ENCODE measurements at regions not wholly inside any gene's neighbourhood (a gene's known extent, or its start where the extent isn't known, plus 50 kb on each side); places are given as distances from the start of the nearest gene placed in this dataset.

- intact Hi-C loops (cut with DNase I), result no loop called here
- DNase-seq, result no peak
- Histone ChIP-seq H3K27me3 (no peaks in the 10 kb centered on the region), H3K4me3 (no peak overlapping the region), H3K27ac (no peak overlapping the region), H3K9me3 (no peaks in the 10 kb centered on the region), H3K36me3 (replicated peaks in 1 of 2; ENCODE audit: insufficient read depth in 1 of 2, low read depth in 2 of 2) (no peaks in the 10 kb centered on the region), H3K4me1 (no peaks in the 10 kb centered on the region)
- 67 to 83% methylated on average over 5 of the region's 5 CpGs for WGBS, 2 donors
- ATAC-seq, result no peak
- TF ChIP-seq CTCF (IDR thresholded peaks at IDR 0.05), result no peak
- TF ChIP-seq POLR2A (IDR thresholded peaks at IDR 0.05), result no peak
These were observed 277.3 kb downstream of the RNF144B start for GRCh38 chr6:18664401-18664800.

- Histone ChIP-seq H3K36me3 (replicated peaks in 1 of 2; ENCODE audit: insufficient read depth in 1 of 2, low read depth in 2 of 2) (no peaks in the 10 kb centered on the region), H3K27me3 (no peaks in the 10 kb centered on the region), H3K4me1 (no peaks in the 10 kb centered on the region), H3K9me3 (no peaks in the 10 kb centered on the region), H3K4me3 (no peak overlapping the region), H3K27ac (no peak overlapping the region)
- intact Hi-C loops (cut with DNase I), result no loop called here
- TF ChIP-seq POLR2A (IDR thresholded peaks at IDR 0.05) (no peak), CTCF (IDR thresholded peaks at IDR 0.05) (no peak)
- DNase-seq (no peak), ATAC-seq (no peak)
- 8 to 16% methylated on average over 2 of the region's 2 CpGs for WGBS, 2 donors
These were observed 280.5 kb downstream of the RNF144B start for GRCh38 chr6:18667612-18668011.

- no peak for DNase-seq
- Histone ChIP-seq H3K36me3 (replicated peaks in 1 of 2; ENCODE audit: insufficient read depth in 1 of 2, low read depth in 2 of 2) (no peaks in the 10 kb centered on the region), H3K27ac (no peak overlapping the region), H3K4me1 (no peaks in the 10 kb centered on the region), H3K27me3 (no peaks in the 10 kb centered on the region), H3K9me3 (no peaks in the 10 kb centered on the region), H3K4me3 (no peak overlapping the region)
- TF ChIP-seq CTCF (IDR thresholded peaks at IDR 0.05) (no peak), POLR2A (IDR thresholded peaks at IDR 0.05) (no peak)
- intact Hi-C loops (cut with DNase I), result no loop called here
- ATAC-seq, result no peak
- 50 to 63% methylated on average over 3 of the region's 3 CpGs for WGBS, 2 donors
These were observed 281.8 kb downstream of the RNF144B start for GRCh38 chr6:18668994-18669393.

- no peak overlapping the region for H3K4me3 ChIP-seq
- no peaks in the 10 kb centered on the region for H3K9me3 ChIP-seq
- intact Hi-C loops (cut with DNase I), result no loop called here
- no peaks in the 10 kb centered on the region for H3K36me3 ChIP-seq (replicated peaks in 1 of 2; ENCODE audit: insufficient read depth in 1 of 2, low read depth in 2 of 2)
- TF ChIP-seq POLR2A (IDR thresholded peaks at IDR 0.05) (no peak), CTCF (IDR thresholded peaks at IDR 0.05) (no peak)
- ATAC-seq (no peak), DNase-seq (no peak)
- H3K27ac ChIP-seq, result no peak overlapping the region
- no peaks in the 10 kb centered on the region for H3K4me1 ChIP-seq
- H3K27me3 ChIP-seq, result no peaks in the 10 kb centered on the region
- WGBS, 2 donors, result 36 to 40% methylated on average over 1 of the region's 1 CpG
These were observed 285.7 kb downstream of the RNF144B start for GRCh38 chr6:18672852-18673251.

- H3K9me3 ChIP-seq, result no peaks in the 10 kb centered on the region
- no peak overlapping the region for H3K4me3 ChIP-seq
- H3K27ac ChIP-seq, result no peak overlapping the region
- H3K36me3 ChIP-seq (replicated peaks in 1 of 2; ENCODE audit: insufficient read depth in 1 of 2, low read depth in 2 of 2), result no peaks in the 10 kb centered on the region
- DNase-seq, result no peak
- intact Hi-C loops (cut with DNase I), result no loop called here
- ATAC-seq, result no peak
- no peak for TF ChIP-seq POLR2A (IDR thresholded peaks at IDR 0.05)
- no peak for TF ChIP-seq CTCF (IDR thresholded peaks at IDR 0.05)
- no peaks in the 10 kb centered on the region for H3K4me1 ChIP-seq
- no peaks in the 10 kb centered on the region for H3K27me3 ChIP-seq
These were observed 287.2 kb downstream of the RNF144B start for GRCh38 chr6:18674346-18674745.
